ENCODE measurements at regions not wholly inside any gene's neighbourhood (a gene's known extent, or its start where the extent isn't known, plus 50 kb on each side); places are given as distances from the start of the nearest gene placed in this dataset.

DNA sequence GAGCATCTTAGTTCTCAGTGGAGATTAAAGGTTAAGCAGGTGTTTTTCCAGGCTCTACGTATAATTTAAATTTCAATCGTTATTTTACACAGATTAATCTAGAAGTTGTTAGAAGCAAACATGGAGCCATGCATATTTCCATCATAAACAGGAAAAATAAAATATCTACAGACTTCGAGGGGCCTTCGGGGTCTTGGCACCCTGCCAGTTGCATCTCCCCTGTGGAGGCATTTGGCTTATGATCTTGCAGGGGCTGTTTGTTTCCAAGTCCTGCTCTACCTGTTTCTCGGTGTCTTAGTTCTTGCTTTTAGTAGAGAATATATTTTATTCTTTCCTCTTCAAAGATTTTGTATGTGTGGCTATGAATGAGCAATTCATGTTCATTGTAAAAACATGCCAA is 67.2 kb upstream of the FAM136A start:
- no peak for DNase-seq (ENCODE audit: low spot score)
- H3K4me2 ChIP-seq, result no peak overlapping the region
- Mint-ChIP-seq H3K27ac (no peak overlapping the region), H3K4me3 (no peak overlapping the region), H3K36me3 (no peaks in the 10 kb centered on the region), H3K4me1 (peaks cover 18% of the 10 kb centered on the region), H3K27me3 (ENCODE audit: insufficient read depth, low read depth) (peaks cover 5% of the 10 kb centered on the region), H3K9me3 (no peaks in the 10 kb centered on the region)
- H3K27me3 ChIP-seq, result no peaks in the 10 kb centered on the region
- H3K9me3 ChIP-seq (ENCODE audit: low read depth), result no peaks in the 10 kb centered on the region
- H3F3A ChIP-seq (ENCODE audit: low read depth), result no peaks in the 10 kb centered on the region
- no peak overlapping the region for H3K4me3 ChIP-seq
- TF ChIP-seq EZH2phosphoT487 (IDR thresholded peaks at IDR 0.05) (no peak), EZH2 (IDR thresholded peaks at IDR 0.05) (no peak)
- TF ChIP-seq, protein P1, sequence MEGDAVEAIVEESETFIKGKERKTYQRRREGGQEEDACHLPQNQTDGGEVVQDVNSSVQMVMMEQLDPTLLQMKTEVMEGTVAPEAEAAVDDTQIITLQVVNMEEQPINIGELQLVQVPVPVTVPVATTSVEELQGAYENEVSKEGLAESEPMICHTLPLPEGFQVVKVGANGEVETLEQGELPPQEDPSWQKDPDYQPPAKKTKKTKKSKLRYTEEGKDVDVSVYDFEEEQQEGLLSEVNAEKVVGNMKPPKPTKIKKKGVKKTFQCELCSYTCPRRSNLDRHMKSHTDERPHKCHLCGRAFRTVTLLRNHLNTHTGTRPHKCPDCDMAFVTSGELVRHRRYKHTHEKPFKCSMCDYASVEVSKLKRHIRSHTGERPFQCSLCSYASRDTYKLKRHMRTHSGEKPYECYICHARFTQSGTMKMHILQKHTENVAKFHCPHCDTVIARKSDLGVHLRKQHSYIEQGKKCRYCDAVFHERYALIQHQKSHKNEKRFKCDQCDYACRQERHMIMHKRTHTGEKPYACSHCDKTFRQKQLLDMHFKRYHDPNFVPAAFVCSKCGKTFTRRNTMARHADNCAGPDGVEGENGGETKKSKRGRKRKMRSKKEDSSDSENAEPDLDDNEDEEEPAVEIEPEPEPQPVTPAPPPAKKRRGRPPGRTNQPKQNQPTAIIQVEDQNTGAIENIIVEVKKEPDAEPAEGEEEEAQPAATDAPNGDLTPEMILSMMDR (IDR thresholded peaks at IDR 0.05), result no peak
- no peak overlapping the region for H3K9ac ChIP-seq
- no peaks in the 10 kb centered on the region for H3K36me3 ChIP-seq
- H4K20me1 ChIP-seq (ENCODE audit: low read depth), result no peaks in the 10 kb centered on the region
- no peaks in the 10 kb centered on the region for H3K79me2 ChIP-seq (ENCODE audit: low read depth)
- H3K4me1 ChIP-seq, result no peaks in the 10 kb centered on the region
- no peak overlapping the region for H2AFZ ChIP-seq (replicated peaks)
- no peak overlapping the region for H3K27ac ChIP-seq

DNA sequence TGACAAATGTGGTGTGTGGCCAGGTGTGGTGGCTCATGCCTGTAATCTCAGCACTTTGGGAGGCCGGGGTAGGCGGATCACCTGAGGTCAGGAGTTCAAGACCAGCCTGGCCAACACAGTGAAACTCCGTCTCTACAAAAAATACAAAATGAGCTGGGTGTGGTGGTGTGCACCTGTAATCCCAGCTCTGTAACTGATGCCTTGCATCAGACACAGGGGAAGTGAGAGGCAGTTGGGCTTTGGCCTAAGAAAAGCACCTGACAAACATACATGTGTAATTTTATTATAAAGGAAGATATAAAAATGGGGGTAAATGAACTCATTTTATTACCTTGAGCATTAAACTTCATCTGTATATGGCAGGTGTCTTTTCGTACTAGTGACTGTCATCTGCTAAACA is 66.7 kb upstream of the FAM136A start:
- Mint-ChIP-seq H3K36me3 (no peaks in the 10 kb centered on the region), H3K4me3 (no peak overlapping the region)
- no peaks in the 10 kb centered on the region for H4K20me1 ChIP-seq (ENCODE audit: low read depth)

DNA sequence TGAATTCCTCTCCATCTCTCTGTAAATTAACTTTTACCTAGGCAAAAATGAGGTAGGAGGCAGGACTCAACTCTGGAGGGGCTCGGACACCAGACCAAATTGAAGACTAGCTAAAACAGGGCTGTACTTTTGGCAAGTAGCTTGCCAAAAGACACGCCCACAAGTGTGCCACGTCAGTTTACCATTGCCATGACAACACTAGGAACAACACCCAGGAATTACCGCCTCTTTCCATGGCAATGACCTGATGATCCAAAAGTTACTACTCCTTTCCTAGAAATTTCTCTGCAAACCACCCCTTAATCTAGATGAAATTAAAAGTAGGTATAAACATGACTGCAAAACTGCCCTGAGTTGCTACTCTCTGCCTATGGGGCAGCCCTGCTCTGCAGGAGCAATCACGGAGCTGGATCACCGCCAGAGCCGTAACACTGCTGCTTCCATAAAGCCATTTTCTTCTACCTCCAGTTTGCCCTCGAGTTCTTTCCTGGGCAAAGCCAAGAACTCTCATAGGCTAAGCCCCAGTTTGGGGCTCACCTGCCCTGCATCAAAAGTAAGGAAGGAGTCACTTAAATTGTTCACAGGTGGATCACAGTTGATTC is 66.0 kb upstream of the FAM136A start:
- H3K9me3 ChIP-seq (ENCODE audit: low read depth), result no peaks in the 10 kb centered on the region
- no peaks in the 10 kb centered on the region for H3K79me2 ChIP-seq (ENCODE audit: low read depth)
- no peak overlapping the region for H3K9ac ChIP-seq
- no peak overlapping the region for H3K27ac ChIP-seq
- Mint-ChIP-seq H3K4me1 (peaks cover 18% of the 10 kb centered on the region), H3K36me3 (no peaks in the 10 kb centered on the region), H3K27ac (no peak overlapping the region), H3K4me3 (no peak overlapping the region), H3K27me3 (ENCODE audit: insufficient read depth, low read depth) (peaks cover 5% of the 10 kb centered on the region), H3K9me3 (no peaks in the 10 kb centered on the region)
- no peaks in the 10 kb centered on the region for H4K20me1 ChIP-seq (ENCODE audit: low read depth)
- no peaks in the 10 kb centered on the region for H3K36me3 ChIP-seq
- no peaks in the 10 kb centered on the region for H3K27me3 ChIP-seq
- no peak overlapping the region for H3K4me2 ChIP-seq
- no peak overlapping the region for H2AFZ ChIP-seq (replicated peaks)
- TF ChIP-seq EZH2phosphoT487 (IDR thresholded peaks at IDR 0.05), result no peak
- TF ChIP-seq, protein P1 (IDR thresholded peaks at IDR 0.05), result no peak
- TF ChIP-seq EZH2 (IDR thresholded peaks at IDR 0.05), result no peak
- no peaks in the 10 kb centered on the region for H3K4me1 ChIP-seq
- H3K4me3 ChIP-seq, result no peak overlapping the region
- DNase-seq (ENCODE audit: low spot score), result peak; percentile 28
- no peaks in the 10 kb centered on the region for H3F3A ChIP-seq (ENCODE audit: low read depth)

More for the DNA sequence above, 66.7 kb upstream of the FAM136A start:
- Mint-ChIP-seq H3K27me3 (ENCODE audit: insufficient read depth, low read depth) (peaks cover 5% of the 10 kb centered on the region), H3K27ac (no peak overlapping the region), H3K4me1 (peaks cover 18% of the 10 kb centered on the region), H3K9me3 (no peaks in the 10 kb centered on the region)
- no peaks in the 10 kb centered on the region for H3K27me3 ChIP-seq
- no peak overlapping the region for H3K9ac ChIP-seq
- no peaks in the 10 kb centered on the region for H3K4me1 ChIP-seq
- H3K36me3 ChIP-seq, result no peaks in the 10 kb centered on the region
- no peak overlapping the region for H2AFZ ChIP-seq (replicated peaks)
- no peak overlapping the region for H3K4me3 ChIP-seq
- H3F3A ChIP-seq (ENCODE audit: low read depth), result no peaks in the 10 kb centered on the region
- H3K79me2 ChIP-seq (ENCODE audit: low read depth), result no peaks in the 10 kb centered on the region
- no peak overlapping the region for H3K27ac ChIP-seq
- TF ChIP-seq, protein P1 (IDR thresholded peaks at IDR 0.05), result no peak
- TF ChIP-seq EZH2phosphoT487 (IDR thresholded peaks at IDR 0.05), result no peak
- no peak for TF ChIP-seq EZH2 (IDR thresholded peaks at IDR 0.05)
- H3K9me3 ChIP-seq (ENCODE audit: low read depth), result no peaks in the 10 kb centered on the region
- no peak for DNase-seq (ENCODE audit: low spot score)
- H3K4me2 ChIP-seq, result no peak overlapping the region
